GM12878 (cell line): ENCODE measurements at regions not wholly inside any gene's neighbourhood (a gene's known extent, or its start where the extent isn't known, plus 50 kb on each side); places are given as distances from the start of the nearest gene placed in this dataset.

Experiments used
- ATAC-seq: fragments of 200-7000 bp; cut with Tn5 transposase; 3 replicates; pipeline ENCODE4 v1.9.1; 2020; ENCODE audit warnings: mild to moderate bottlenecking, moderate library complexity
- BruUV-seq: library from RNA; stranded (reverse); fragments of 400-500 nt; replicated peaks from 2 replicates; lab custom pipeline; 2021; lab: Mats Ljungman, UMichigan
- CTCF ChIA-PET: fragments of 300-600 bp; sonication (Branson Sonifier 250); formaldehyde crosslinking; extraction: SDS; loops from one replicate; lab custom pipeline; 2021; ENCODE audit warnings: inconsistent platforms; lab: Yijun Ruan, JAX
- POLR2A ChIA-PET: fragments of 350-600 bp; formaldehyde crosslinking; extraction: SDS; loops from one replicate; lab custom pipeline; 2021; ENCODE audit warnings: inconsistent platforms; lab: Charles Lee
- RAD21 ChIA-PET: fragments of 300-600 bp; sonication (Branson Sonifier 250); formaldehyde crosslinking; loops from one replicate; lab custom pipeline; 2023; ENCODE audit warnings: antibody characterized with exemption; ENCODE audit not compliant: unreplicated experiment; lab: Charles Lee
- SMC1A ChIA-PET: fragments of 300-600 bp; sonication (Branson Sonifier 250); formaldehyde crosslinking; loops from one replicate; lab custom pipeline; 2023; ENCODE audit not compliant: unreplicated experiment, uncharacterized antibody; lab: Charles Lee
- DNase-seq: peaks from one replicate; pipeline ENCODE4 v3.0.0-alpha.2; 2011; ENCODE audit warnings: low read depth, low spot score
- FAIRE-seq: peaks from 3 replicates; lab custom pipeline; 2011; peaks lifted over from hg19 to GRCh38; lab: Jason Lieb, UNC
- H2AFZ ChIP-seq: 2 replicates; pipeline ENCODE4 v1.6.0; 2011; ENCODE audit warnings: low read depth, low read length, control low read depth; ENCODE audit not compliant: control insufficient read depth
- H3K27ac ChIP-seq: 2 replicates; pipeline ENCODE4 v1.5.1; 2011; ENCODE audit warnings: control low read depth; ENCODE audit not compliant: control insufficient read depth, insufficient read depth
- H3K27me3 ChIP-seq, 2 experiments: replicated peaks in 1 of 2; 2 replicates each; pipeline versions ENCODE4 v1.6.0 to v1.6.1; 2011; ENCODE audit warnings: low read length in 1 of 2; ENCODE audit not compliant: control insufficient read depth in 2 of 2, insufficient read depth in 2 of 2
- H3K36me3 ChIP-seq, 2 experiments: 2 replicates each; pipeline ENCODE4 v1.5.1; 2011; ENCODE audit warnings: low read length in 1 of 2; ENCODE audit not compliant: control insufficient read depth in 2 of 2, insufficient read depth in 2 of 2
- H3K4me1 ChIP-seq: 2 replicates; pipeline ENCODE4 v1.6.1; 2011; ENCODE audit warnings: mild to moderate bottlenecking, low read length, moderate library complexity, mixed read lengths; ENCODE audit not compliant: control insufficient read depth, insufficient read depth
- H3K4me2 ChIP-seq: 2 replicates; pipeline ENCODE4 v1.6.0; 2011; ENCODE audit warnings: control low read depth; ENCODE audit not compliant: control insufficient read depth, insufficient read depth
- H3K4me3 ChIP-seq: fragments of 200-600 bp; sonication (generic); 2 replicates; pipeline ENCODE4 v1.5.1; 2016
- H3K79me2 ChIP-seq: 2 replicates; pipeline ENCODE4 v1.6.0; 2011; ENCODE audit warnings: low read length; ENCODE audit not compliant: control insufficient read depth, insufficient read depth
- H3K9ac ChIP-seq: 2 replicates; pipeline ENCODE4 v1.8.0; 2011; ENCODE audit warnings: low read length, control low read depth, mixed read lengths; ENCODE audit not compliant: control insufficient read depth, insufficient read depth
- H3K9me3 ChIP-seq: replicated peaks from 3 replicates; pipeline ENCODE4 v1.5.1; 2011; ENCODE audit warnings: mild to moderate bottlenecking, low read length; ENCODE audit not compliant: control insufficient read depth, insufficient read depth
- H4K20me1 ChIP-seq: 2 replicates; pipeline ENCODE4 v1.6.0; 2011; ENCODE audit not compliant: control insufficient read depth, insufficient read depth
- ASH2L ChIP-seq: fragments of 300-600, 200-600 bp; sonication (generic); IDR thresholded peaks from 2 replicates; pipeline ENCODE4 v1.6.1; 2017; ENCODE audit warnings: low read depth, mild to moderate bottlenecking, borderline replicate concordance
- CHD1 ChIP-seq: IDR thresholded peaks from 2 replicates; pipeline ENCODE4 v1.6.1; 2012; ENCODE audit warnings: low read depth, low read length, improper control_type of control experiment
- FOXM1 ChIP-seq: IDR thresholded peaks from 2 replicates; pipeline ENCODE4 v1.6.1; 2012; ENCODE audit warnings: low read depth, mild to moderate bottlenecking, inconsistent platforms, low read length, moderate library complexity
- HCFC1 ChIP-seq: fragments of 150-350 bp; IDR thresholded peaks from 2 replicates; pipeline ENCODE4 v1.6.1; 2014; ENCODE audit warnings: low read length
- HDGF ChIP-seq: fragments of 450-650 bp; IDR thresholded peaks from 2 replicates; pipeline ENCODE4 v1.6.1; 2016; ENCODE audit warnings: antibody characterized with exemption
- IRF4 ChIP-seq: IDR thresholded peaks from 2 replicates; pipeline ENCODE4 v1.6.1; 2011; ENCODE audit warnings: low read depth, low read length
- KDM1A ChIP-seq: fragments of 200-600 bp; sonication (generic); IDR thresholded peaks from 2 replicates; pipeline ENCODE4 v1.6.1; 2016; ENCODE audit warnings: borderline replicate concordance
- MXI1 ChIP-seq: fragments of 150-350 bp; IDR thresholded peaks from 2 replicates; pipeline ENCODE4 v1.6.1; 2011; ENCODE audit warnings: low read depth, mild to moderate bottlenecking, inconsistent platforms, low read length, improper control_type of control experiment
- SPI1 ChIP-seq: IDR thresholded peaks from 2 replicates; pipeline ENCODE4 v1.6.1; 2011; ENCODE audit warnings: low read depth, mild to moderate bottlenecking, low read length, moderate library complexity, borderline replicate concordance; ENCODE audit not compliant: insufficient read depth
- ZNF274 ChIP-seq: IDR thresholded peaks from one replicate; pipeline ENCODE4 v1.8.0; 2011; ENCODE audit not compliant: insufficient read length, insufficient read depth
- ZNF622 ChIP-seq: fragments of 450-650 bp; IDR thresholded peaks from 2 replicates; pipeline ENCODE4 v1.6.1; 2017; ENCODE audit warnings: mild to moderate bottlenecking, inconsistent platforms
- WGBS: methylation state at CpG from one replicate; pipeline ENCODE4 v1.1.6; 2016; ENCODE audit warnings: low lambda C conversion rate; ENCODE audit not compliant: insufficient replicate concordance, insufficient coverage; ENCODE audit errors: missing lambda C conversion rate; 5-methylcytosine and 5-hydroxymethylcytosine counted together
- in situ Hi-C: fragments of 300-500 bp; cut with MboI; formaldehyde crosslinking; loops from 9 replicates; pipeline ENCODE4 v1.14.3; 2018; ENCODE audit warnings: mixed read lengths
- intact Hi-C: fragments of 100-400 bp; cut with micrococcal nuclease; formaldehyde crosslinking; loops from one replicate; pipeline ENCODE4 v1.14.2; 2022; ENCODE audit not compliant: unreplicated experiment
- TF ChIP-seq, protein P1 (sequence below): IDR thresholded peaks from 2 replicates; pipeline ENCODE4 v1.6.1; 2012; ENCODE audit warnings: improper control_type of control experiment, low read depth, low read length; ENCODE audit not compliant: insufficient replicate concordance
- TF ChIP-seq, protein P2 (sequence below), 3 experiments: IDR thresholded peaks in 2 of 3; conservative IDR thresholded peaks in 1 of 3; 2 replicates each; pipeline ENCODE4 v1.5.1; 2011; ENCODE audit warnings: low read depth in 3 of 3, low read length in 3 of 3, mild to moderate bottlenecking in 3 of 3, control low read depth in 2 of 3, moderate library complexity in 2 of 3, inconsistent platforms in 1 of 3, mixed read lengths in 1 of 3; ENCODE audit not compliant: control insufficient read depth in 2 of 3, insufficient read depth in 1 of 3; ENCODE audit errors: extremely low read depth in 1 of 3

DNA sequence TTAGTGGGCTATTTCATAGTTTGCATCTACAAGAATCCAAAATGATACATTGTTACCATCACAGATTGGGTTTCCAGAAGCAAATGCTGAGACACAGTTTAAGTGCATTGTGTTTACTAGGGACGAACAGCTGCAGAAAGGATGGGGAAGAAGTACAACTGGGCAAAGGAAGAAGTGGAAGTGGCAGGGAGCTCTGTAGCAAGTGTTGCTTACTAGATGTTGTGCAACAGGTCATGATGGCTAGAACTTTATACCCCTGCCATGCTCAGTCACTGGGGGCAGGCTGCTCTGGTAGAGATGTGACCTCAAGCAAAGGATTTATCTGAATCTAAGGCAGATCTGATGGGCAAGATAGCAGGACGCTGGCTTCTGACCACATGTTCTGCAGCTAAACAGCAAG, 76.1 kb upstream of the EMCN start:
- no peak for FAIRE-seq
- no peaks in the 10 kb centered on the region for H3K9me3 ChIP-seq
- ChIA-PET CTCF (no interaction called here), POLR2A (no interaction called here), SMC1A (no interaction called here), RAD21 (no interaction called here)
- H3K4me1 ChIP-seq = no peaks in the 10 kb centered on the region
- intact Hi-C loops (no loop called here), in situ Hi-C loops (no loop called here)
- no peaks in the 10 kb centered on the region for H3K79me2 ChIP-seq
- H3K27ac ChIP-seq = no peak overlapping the region
- no peak for ATAC-seq
- WGBS = 9% methylated on average over 2 of the region's 2 CpGs
- no peak overlapping the region for H3K9ac ChIP-seq
- no peak for TF ChIP-seq IRF4
- no peak for TF ChIP-seq ZNF622
- TF ChIP-seq ZNF274 = no peak
- TF ChIP-seq, protein P1, sequence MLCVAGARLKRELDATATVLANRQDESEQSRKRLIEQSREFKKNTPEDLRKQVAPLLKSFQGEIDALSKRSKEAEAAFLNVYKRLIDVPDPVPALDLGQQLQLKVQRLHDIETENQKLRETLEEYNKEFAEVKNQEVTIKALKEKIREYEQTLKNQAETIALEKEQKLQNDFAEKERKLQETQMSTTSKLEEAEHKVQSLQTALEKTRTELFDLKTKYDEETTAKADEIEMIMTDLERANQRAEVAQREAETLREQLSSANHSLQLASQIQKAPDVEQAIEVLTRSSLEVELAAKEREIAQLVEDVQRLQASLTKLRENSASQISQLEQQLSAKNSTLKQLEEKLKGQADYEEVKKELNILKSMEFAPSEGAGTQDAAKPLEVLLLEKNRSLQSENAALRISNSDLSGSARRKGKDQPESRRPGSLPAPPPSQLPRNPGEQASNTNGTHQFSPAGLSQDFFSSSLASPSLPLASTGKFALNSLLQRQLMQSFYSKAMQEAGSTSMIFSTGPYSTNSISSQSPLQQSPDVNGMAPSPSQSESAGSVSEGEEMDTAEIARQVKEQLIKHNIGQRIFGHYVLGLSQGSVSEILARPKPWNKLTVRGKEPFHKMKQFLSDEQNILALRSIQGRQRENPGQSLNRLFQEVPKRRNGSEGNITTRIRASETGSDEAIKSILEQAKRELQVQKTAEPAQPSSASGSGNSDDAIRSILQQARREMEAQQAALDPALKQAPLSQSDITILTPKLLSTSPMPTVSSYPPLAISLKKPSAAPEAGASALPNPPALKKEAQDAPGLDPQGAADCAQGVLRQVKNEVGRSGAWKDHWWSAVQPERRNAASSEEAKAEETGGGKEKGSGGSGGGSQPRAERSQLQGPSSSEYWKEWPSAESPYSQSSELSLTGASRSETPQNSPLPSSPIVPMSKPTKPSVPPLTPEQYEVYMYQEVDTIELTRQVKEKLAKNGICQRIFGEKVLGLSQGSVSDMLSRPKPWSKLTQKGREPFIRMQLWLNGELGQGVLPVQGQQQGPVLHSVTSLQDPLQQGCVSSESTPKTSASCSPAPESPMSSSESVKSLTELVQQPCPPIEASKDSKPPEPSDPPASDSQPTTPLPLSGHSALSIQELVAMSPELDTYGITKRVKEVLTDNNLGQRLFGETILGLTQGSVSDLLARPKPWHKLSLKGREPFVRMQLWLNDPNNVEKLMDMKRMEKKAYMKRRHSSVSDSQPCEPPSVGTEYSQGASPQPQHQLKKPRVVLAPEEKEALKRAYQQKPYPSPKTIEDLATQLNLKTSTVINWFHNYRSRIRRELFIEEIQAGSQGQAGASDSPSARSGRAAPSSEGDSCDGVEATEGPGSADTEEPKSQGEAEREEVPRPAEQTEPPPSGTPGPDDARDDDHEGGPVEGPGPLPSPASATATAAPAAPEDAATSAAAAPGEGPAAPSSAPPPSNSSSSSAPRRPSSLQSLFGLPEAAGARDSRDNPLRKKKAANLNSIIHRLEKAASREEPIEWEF = no peak
- TF ChIP-seq SPI1 = no peak
- no peak for TF ChIP-seq KDM1A
- no peak for TF ChIP-seq CHD1
- TF ChIP-seq, protein P2, sequence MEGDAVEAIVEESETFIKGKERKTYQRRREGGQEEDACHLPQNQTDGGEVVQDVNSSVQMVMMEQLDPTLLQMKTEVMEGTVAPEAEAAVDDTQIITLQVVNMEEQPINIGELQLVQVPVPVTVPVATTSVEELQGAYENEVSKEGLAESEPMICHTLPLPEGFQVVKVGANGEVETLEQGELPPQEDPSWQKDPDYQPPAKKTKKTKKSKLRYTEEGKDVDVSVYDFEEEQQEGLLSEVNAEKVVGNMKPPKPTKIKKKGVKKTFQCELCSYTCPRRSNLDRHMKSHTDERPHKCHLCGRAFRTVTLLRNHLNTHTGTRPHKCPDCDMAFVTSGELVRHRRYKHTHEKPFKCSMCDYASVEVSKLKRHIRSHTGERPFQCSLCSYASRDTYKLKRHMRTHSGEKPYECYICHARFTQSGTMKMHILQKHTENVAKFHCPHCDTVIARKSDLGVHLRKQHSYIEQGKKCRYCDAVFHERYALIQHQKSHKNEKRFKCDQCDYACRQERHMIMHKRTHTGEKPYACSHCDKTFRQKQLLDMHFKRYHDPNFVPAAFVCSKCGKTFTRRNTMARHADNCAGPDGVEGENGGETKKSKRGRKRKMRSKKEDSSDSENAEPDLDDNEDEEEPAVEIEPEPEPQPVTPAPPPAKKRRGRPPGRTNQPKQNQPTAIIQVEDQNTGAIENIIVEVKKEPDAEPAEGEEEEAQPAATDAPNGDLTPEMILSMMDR (IDR thresholded peaks at IDR 0.05 in 2 of 3, conservative IDR thresholded peaks at IDR 0.05 in 1 of 3; ENCODE audit: control insufficient read depth in 2 of 3, extremely low read depth in 1 of 3, insufficient read depth in 1 of 3, low read depth in 3 of 3, low read length in 3 of 3) = no peak
- no peak for TF ChIP-seq ASH2L
- no peak for TF ChIP-seq MXI1
- no peak for TF ChIP-seq HDGF
- TF ChIP-seq FOXM1 = no peak
- TF ChIP-seq HCFC1 = no peak
- H3K27me3 ChIP-seq = no peaks in the 10 kb centered on the region
- H4K20me1 ChIP-seq = no peaks in the 10 kb centered on the region
- no peak overlapping the region for H2AFZ ChIP-seq
- DNase-seq = no peak
- no peak overlapping the region for H3K4me2 ChIP-seq
- no peaks in the 10 kb centered on the region for H3K36me3 ChIP-seq
- H3K4me3 ChIP-seq = no peak overlapping the region
- no TSS peak for BruUV-seq
